ENCODE measurements at regions not wholly inside any gene's neighbourhood (a gene's known extent, or its start where the extent isn't known, plus 50 kb on each side); places are given as distances from the start of the nearest gene placed in this dataset.

GRCh38 chr9:24293386-24293785, 252.3 kb downstream of the IZUMO3 start:
- WGBS (ENCODE audit: extremely low coverage, insufficient coverage, low lambda C conversion rate): no CpG with 5 or more reads among the region's 4 CpGs
- Histone ChIP-seq H3K56ac (ENCODE audit: low read length) (no peak overlapping the region), H3K9ac (ENCODE audit: low read length) (no peak overlapping the region), H3K27me3 (ENCODE audit: insufficient read depth, low read length, poor library complexity) (no peaks in the 10 kb centered on the region), H2AK5ac (ENCODE audit: low read length) (no peak overlapping the region), H2BK5ac (ENCODE audit: low read length) (no peak overlapping the region), H3K4ac (ENCODE audit: low read depth, low read length) (no peak overlapping the region), H3K18ac (ENCODE audit: low read length) (no peak overlapping the region), H3K27ac (ENCODE audit: low read depth, low read length) (no peak overlapping the region), H3K36me3 (ENCODE audit: control insufficient read depth, insufficient read depth, low read length) (no peaks in the 10 kb centered on the region), H4K8ac (ENCODE audit: low read depth, low read length) (no peak overlapping the region), H3K4me2 (ENCODE audit: low read length) (no peak overlapping the region), H3K79me2 (ENCODE audit: control insufficient read depth, insufficient read depth, low read length) (no peaks in the 10 kb centered on the region), H4K5ac (ENCODE audit: low read length) (no peak overlapping the region), H3K23ac (ENCODE audit: low read length) (no peak overlapping the region), H2BK120ac (ENCODE audit: low read depth, low read length) (no peak overlapping the region), H3K4me1 (ENCODE audit: control insufficient read depth, low read depth, low read length) (no peaks in the 10 kb centered on the region), H3K4me3 (ENCODE audit: low read length) (no peak overlapping the region), H2BK15ac (replicated peaks; ENCODE audit: low read depth) (no peak overlapping the region), H3K79me1 (ENCODE audit: low read length) (no peaks in the 10 kb centered on the region)
- DNase-seq: no peak

GRCh38 chr9:24286761-24287160, 258.9 kb downstream of the IZUMO3 start:
- no peak overlapping the region for H3K27ac ChIP-seq (ENCODE audit: low read depth, low read length)
- WGBS (ENCODE audit: extremely low coverage, insufficient coverage, low lambda C conversion rate): no CpG with 5 or more reads among the region's 3 CpGs

GRCh38 chr9:24258626-24259025, 287.1 kb downstream of the IZUMO3 start:
- no peaks in the 10 kb centered on the region for H3K79me1 ChIP-seq (ENCODE audit: low read length)
- H3K27ac ChIP-seq (ENCODE audit: low read depth, low read length): no peak overlapping the region
- no peak overlapping the region for H3K9ac ChIP-seq (ENCODE audit: low read length)
- no peak overlapping the region for H2AK5ac ChIP-seq (ENCODE audit: low read length)
- H3K56ac ChIP-seq (ENCODE audit: low read length): no peak overlapping the region
- no peak overlapping the region for H3K4me3 ChIP-seq (ENCODE audit: low read length)
- no peak overlapping the region for H4K5ac ChIP-seq (ENCODE audit: low read length)
- no peak overlapping the region for H2BK15ac ChIP-seq (replicated peaks; ENCODE audit: low read depth)
- no peak overlapping the region for H4K8ac ChIP-seq (ENCODE audit: low read depth, low read length)
- H3K36me3 ChIP-seq (ENCODE audit: control insufficient read depth, insufficient read depth, low read length): no peaks in the 10 kb centered on the region
- H3K79me2 ChIP-seq (ENCODE audit: control insufficient read depth, insufficient read depth, low read length): no peaks in the 10 kb centered on the region
- H3K4me2 ChIP-seq (ENCODE audit: low read length): no peak overlapping the region
- H2BK120ac ChIP-seq (ENCODE audit: low read depth, low read length): no peak overlapping the region
- no peaks in the 10 kb centered on the region for H3K27me3 ChIP-seq (ENCODE audit: insufficient read depth, low read length, poor library complexity)
- WGBS (ENCODE audit: extremely low coverage, insufficient coverage, low lambda C conversion rate): no CpG with 5 or more reads among the region's 1 CpG
- H3K18ac ChIP-seq (ENCODE audit: low read length): no peak overlapping the region
- no peak overlapping the region for H3K4ac ChIP-seq (ENCODE audit: low read depth, low read length)
- no peak for DNase-seq
- no peak overlapping the region for H3K23ac ChIP-seq (ENCODE audit: low read length)
- H2BK5ac ChIP-seq (ENCODE audit: low read length): no peak overlapping the region
- no peaks in the 10 kb centered on the region for H3K4me1 ChIP-seq (ENCODE audit: control insufficient read depth, low read depth, low read length)

More at GRCh38 chr9:24286761-24287160, 258.9 kb downstream of the IZUMO3 start:
- no peaks in the 10 kb centered on the region for H3K4me1 ChIP-seq (ENCODE audit: control insufficient read depth, low read depth, low read length)
- H3K36me3 ChIP-seq (ENCODE audit: control insufficient read depth, insufficient read depth, low read length): no peaks in the 10 kb centered on the region
- H3K79me1 ChIP-seq (ENCODE audit: low read length): no peaks in the 10 kb centered on the region
- H2BK5ac ChIP-seq (ENCODE audit: low read length): no peak overlapping the region
- no peak overlapping the region for H3K56ac ChIP-seq (ENCODE audit: low read length)
- H3K23ac ChIP-seq (ENCODE audit: low read length): no peak overlapping the region
- no peak overlapping the region for H3K18ac ChIP-seq (ENCODE audit: low read length)
- H3K9ac ChIP-seq (ENCODE audit: low read length): no peak overlapping the region
- no peak for DNase-seq
- H3K4ac ChIP-seq (ENCODE audit: low read depth, low read length): no peak overlapping the region
- no peaks in the 10 kb centered on the region for H3K79me2 ChIP-seq (ENCODE audit: control insufficient read depth, insufficient read depth, low read length)
- no peak overlapping the region for H2AK5ac ChIP-seq (ENCODE audit: low read length)
- no peak overlapping the region for H2BK120ac ChIP-seq (ENCODE audit: low read depth, low read length)
- no peak overlapping the region for H3K4me3 ChIP-seq (ENCODE audit: low read length)
- no peak overlapping the region for H2BK15ac ChIP-seq (replicated peaks; ENCODE audit: low read depth)
- no peak overlapping the region for H3K4me2 ChIP-seq (ENCODE audit: low read length)
- H4K8ac ChIP-seq (ENCODE audit: low read depth, low read length): no peak overlapping the region
- H3K27me3 ChIP-seq (ENCODE audit: insufficient read depth, low read length, poor library complexity): no peaks in the 10 kb centered on the region
- H4K5ac ChIP-seq (ENCODE audit: low read length): no peak overlapping the region

- Histone ChIP-seq H3K9ac (ENCODE audit: low read length) (no peak overlapping the region), H3K79me2 (ENCODE audit: control insufficient read depth, insufficient read depth, low read length) (no peaks in the 10 kb centered on the region), H3K4me2 (ENCODE audit: low read length) (no peak overlapping the region), H3K23ac (ENCODE audit: low read length) (no peak overlapping the region), H3K4me1 (ENCODE audit: control insufficient read depth, low read depth, low read length) (no peaks in the 10 kb centered on the region), H3K18ac (ENCODE audit: low read length) (no peak overlapping the region), H4K8ac (ENCODE audit: low read depth, low read length) (no peak overlapping the region), H3K36me3 (ENCODE audit: control insufficient read depth, insufficient read depth, low read length) (no peaks in the 10 kb centered on the region), H3K79me1 (ENCODE audit: low read length) (no peaks in the 10 kb centered on the region), H3K4me3 (ENCODE audit: low read length) (no peak overlapping the region), H2BK120ac (ENCODE audit: low read depth, low read length) (no peak overlapping the region), H3K27ac (ENCODE audit: low read depth, low read length) (no peak overlapping the region), H2BK15ac (replicated peaks; ENCODE audit: low read depth) (no peak overlapping the region), H3K27me3 (ENCODE audit: insufficient read depth, low read length, poor library complexity) (no peaks in the 10 kb centered on the region), H2BK5ac (ENCODE audit: low read length) (no peak overlapping the region), H3K4ac (ENCODE audit: low read depth, low read length) (no peak overlapping the region), H2AK5ac (ENCODE audit: low read length) (no peak overlapping the region), H4K5ac (ENCODE audit: low read length) (no peak overlapping the region), H3K56ac (ENCODE audit: low read length) (no peak overlapping the region)
- DNase-seq: no peak
- WGBS (ENCODE audit: extremely low coverage, insufficient coverage, low lambda C conversion rate): no CpG with 5 or more reads among the region's 1 CpG
Observed at GRCh38 chr9:24257726-24258125, 288.0 kb downstream of the IZUMO3 start.

- Histone ChIP-seq H3K23ac (ENCODE audit: low read length) (no peak overlapping the region), H3K56ac (ENCODE audit: low read length) (no peak overlapping the region), H4K5ac (ENCODE audit: low read length) (no peak overlapping the region), H4K8ac (ENCODE audit: low read depth, low read length) (no peak overlapping the region), H3K4ac (ENCODE audit: low read depth, low read length) (no peak overlapping the region), H2BK15ac (replicated peaks; ENCODE audit: low read depth) (no peak overlapping the region), H3K4me1 (ENCODE audit: control insufficient read depth, low read depth, low read length) (no peaks in the 10 kb centered on the region), H3K4me2 (ENCODE audit: low read length) (no peak overlapping the region), H3K18ac (ENCODE audit: low read length) (no peak overlapping the region), H3K4me3 (ENCODE audit: low read length) (no peak overlapping the region), H2AK5ac (ENCODE audit: low read length) (no peak overlapping the region), H2BK5ac (ENCODE audit: low read length) (no peak overlapping the region), H3K36me3 (ENCODE audit: control insufficient read depth, insufficient read depth, low read length) (no peaks in the 10 kb centered on the region), H3K79me1 (ENCODE audit: low read length) (no peaks in the 10 kb centered on the region), H3K27me3 (ENCODE audit: insufficient read depth, low read length, poor library complexity) (no peaks in the 10 kb centered on the region), H3K79me2 (ENCODE audit: control insufficient read depth, insufficient read depth, low read length) (no peaks in the 10 kb centered on the region), H2BK120ac (ENCODE audit: low read depth, low read length) (no peak overlapping the region), H3K9ac (ENCODE audit: low read length) (no peak overlapping the region), H3K27ac (ENCODE audit: low read depth, low read length) (no peak overlapping the region)
- peak; percentile 43 for DNase-seq
- WGBS (ENCODE audit: extremely low coverage, insufficient coverage, low lambda C conversion rate): no CpG with 5 or more reads among the region's 2 CpGs
Observed at GRCh38 chr9:24245988-24246387, 299.7 kb downstream of the IZUMO3 start.

- Histone ChIP-seq H3K36me3 (ENCODE audit: control insufficient read depth, insufficient read depth, low read length) (no peaks in the 10 kb centered on the region), H3K18ac (ENCODE audit: low read length) (no peak overlapping the region), H3K9ac (ENCODE audit: low read length) (no peak overlapping the region), H3K4me2 (ENCODE audit: low read length) (no peak overlapping the region), H3K4ac (ENCODE audit: low read depth, low read length) (no peak overlapping the region), H3K4me1 (ENCODE audit: control insufficient read depth, low read depth, low read length) (no peaks in the 10 kb centered on the region), H4K8ac (ENCODE audit: low read depth, low read length) (no peak overlapping the region), H2AK5ac (ENCODE audit: low read length) (no peak overlapping the region), H3K4me3 (ENCODE audit: low read length) (no peak overlapping the region), H2BK120ac (ENCODE audit: low read depth, low read length) (no peak overlapping the region), H3K27me3 (ENCODE audit: insufficient read depth, low read length, poor library complexity) (no peaks in the 10 kb centered on the region), H3K27ac (ENCODE audit: low read depth, low read length) (no peak overlapping the region), H3K56ac (ENCODE audit: low read length) (no peak overlapping the region), H3K79me1 (ENCODE audit: low read length) (no peaks in the 10 kb centered on the region), H4K5ac (ENCODE audit: low read length) (no peak overlapping the region), H2BK15ac (replicated peaks; ENCODE audit: low read depth) (no peak overlapping the region), H3K23ac (ENCODE audit: low read length) (no peak overlapping the region), H3K79me2 (ENCODE audit: control insufficient read depth, insufficient read depth, low read length) (no peaks in the 10 kb centered on the region), H2BK5ac (ENCODE audit: low read length) (no peak overlapping the region)
- WGBS (ENCODE audit: extremely low coverage, insufficient coverage, low lambda C conversion rate): no CpG with 5 or more reads among the region's 3 CpGs
- DNase-seq: no peak
Observed at GRCh38 chr9:24242576-24242975, 303.1 kb downstream of the IZUMO3 start.
